RWPE1 (cell line): ENCODE measurements at regions not wholly inside any gene's neighbourhood (a gene's known extent, or its start where the extent isn't known, plus 50 kb on each side); places are given as distances from the start of the nearest gene placed in this dataset.

Experiments
- CTCF ChIA-PET: fragments of 350-600 bp; sonication (Branson Sonifier 250); formaldehyde crosslinking; extraction: SDS; loops from one replicate; lab custom pipeline; 2021; lab: Yijun Ruan, JAX
- POLR2A ChIA-PET: fragments of 400-600 bp; formaldehyde crosslinking; extraction: SDS; loops from one replicate; lab custom pipeline; 2020; ENCODE audit warnings: antibody characterized with exemption; ENCODE audit not compliant: low non-redundant PET; lab: Yijun Ruan, JAX
- DNase-seq: peaks from one replicate; pipeline ENCODE4 v3.0.0; 2012; ENCODE audit warnings: low spot score
- H3K27ac ChIP-seq: fragments of 450-650 bp; 2 replicates; pipeline ENCODE4 v1.5.1; 2017
- CTCF ChIP-seq: fragments of 450-650 bp; conservative IDR thresholded peaks from 2 replicates; pipeline ENCODE4 v1.5.1; 2017; ENCODE audit warnings: low read depth, mild to moderate bottlenecking

GRCh38 chr3:182562274-182562673, 231.0 kb upstream of the ATP11B start:
- POLR2A ChIA-PET: no interaction called here
- CTCF ChIA-PET: interaction anchor here (0.6 kb wide), 1 partner anchor 190 kb away, joined by 3 read pairs; no protein-coding TSS in a partner anchor

GRCh38 chr3:182565916-182566796, 227.1 kb upstream of the ATP11B start:
- no peak for TF ChIP-seq CTCF
- CTCF ChIA-PET: interaction anchor here (0.6 kb wide), 1 partner anchor 492 kb away, joined by 3 read pairs; no protein-coding TSS in a partner anchor
- no peak for DNase-seq
- POLR2A ChIA-PET: no interaction called here
- no peak overlapping the region for H3K27ac ChIP-seq

More at GRCh38 chr3:182562274-182562673, 231.0 kb upstream of the ATP11B start:
- TF ChIP-seq CTCF: no peak
- DNase-seq: no peak
- no peak overlapping the region for H3K27ac ChIP-seq

GRCh38 chr3:182567700-182568099, 225.6 kb upstream of the ATP11B start:
- H3K27ac ChIP-seq: no peak overlapping the region
- no peak for DNase-seq
- ChIA-PET POLR2A (no interaction called here), CTCF (no interaction called here)
- no peak for TF ChIP-seq CTCF

GRCh38 chr3:182568261-182568660, 225.0 kb upstream of the ATP11B start:
- TF ChIP-seq CTCF: no peak
- ChIA-PET CTCF (no interaction called here), POLR2A (no interaction called here)
- H3K27ac ChIP-seq: no peak overlapping the region
- DNase-seq: no peak

- no peak for TF ChIP-seq CTCF
- DNase-seq: no peak
- no peak overlapping the region for H3K27ac ChIP-seq
- ChIA-PET POLR2A (no interaction called here), CTCF (no interaction called here)
Observed at GRCh38 chr3:182568876-182569275, 224.4 kb upstream of the ATP11B start.

GRCh38 chr3:182570946-182571594, 222.2 kb upstream of the ATP11B start:
- ChIA-PET CTCF (interaction anchor here (0.6 kb wide), 1 partner anchor 115 kb away, joined by 3 read pairs; no protein-coding TSS in a partner anchor), POLR2A (no interaction called here)
- no peak overlapping the region for H3K27ac ChIP-seq
- no peak for DNase-seq
- no peak for TF ChIP-seq CTCF
